Motor neuron (in vitro differentiated cells): ENCODE measurements at regions not wholly inside any gene's neighbourhood (a gene's known extent, or its start where the extent isn't known, plus 50 kb on each side); places are given as distances from the start of the nearest gene placed in this dataset.

Experiments used
- ATAC-seq, 8 experiments: fragments of 200-7000 bp; cut with Tn5 transposase; replicated peaks in 6 of 8; 2 replicates each; pipeline ENCODE4 v1.8.0; 2021; ENCODE audit warnings: mild to moderate bottlenecking in 8 of 8, moderate library complexity in 8 of 8
- H3K27ac ChIP-seq, 2 donors: fragments of 250-450 bp; sonication (Bioruptor Pico); 2 replicates each; pipeline ENCODE4 v1.9.0; 2021; ENCODE audit warnings: antibody characterized with exemption in 2 of 2, mild to moderate bottlenecking in 2 of 2, moderate library complexity in 1 of 2
- H3K4me1 ChIP-seq, 2 donors: fragments of 250-450 bp; sonication (Bioruptor Pico); replicated peaks in 1 of 2; 2 replicates each; pipeline ENCODE4 v1.6.1; 2021; ENCODE audit warnings: antibody characterized with exemption in 2 of 2, mild to moderate bottlenecking in 2 of 2, moderate library complexity in 1 of 2
- H3K4me3 ChIP-seq, 5 donors: fragments of 250-450 bp; sonication (Bioruptor Pico); 2 replicates each; pipeline ENCODE4 v1.9.0; 2021; ENCODE audit warnings: antibody characterized with exemption in 5 of 5, mild to moderate bottlenecking in 5 of 5, moderate library complexity in 4 of 5
- WGBS, 10 experiments: fragments of 450-650 bp; shearing (Covaris generic); methylation state at CpG; one replicate each; pipeline ENCODE4 v1.0.0; 2022; 5-methylcytosine and 5-hydroxymethylcytosine counted together
- in situ Hi-C, 9 experiments: fragments of 400-800 bp; cut with MboI; loops; one replicate each; pipeline ENCODE4 v1.15.0; 2021; ENCODE audit warnings: low sequenced_read_pairs in 9 of 9, low pct_unique_long_range_greater_than_20kb in 2 of 9; ENCODE audit not compliant: unreplicated experiment in 9 of 9

- no peak overlapping the region for H3K27ac ChIP-seq
- in situ Hi-C loops, result no loop called here
- 11 to 100% (median 91%) methylated on average over 1 to 4 of the region's 4 CpGs; no CpG with 5 or more reads in 2 of the 10 experiments for WGBS, 10 experiments
- H3K4me1 ChIP-seq, result peaks cover 0 to 9% of the 10 kb centered on the region in 2 donors
- ATAC-seq, result no peak
- H3K4me3 ChIP-seq, result no peak overlapping the region
Observed at GRCh38 chr4:71237641-71238040, 101.2 kb upstream of the SLC4A4 start.

DNA sequence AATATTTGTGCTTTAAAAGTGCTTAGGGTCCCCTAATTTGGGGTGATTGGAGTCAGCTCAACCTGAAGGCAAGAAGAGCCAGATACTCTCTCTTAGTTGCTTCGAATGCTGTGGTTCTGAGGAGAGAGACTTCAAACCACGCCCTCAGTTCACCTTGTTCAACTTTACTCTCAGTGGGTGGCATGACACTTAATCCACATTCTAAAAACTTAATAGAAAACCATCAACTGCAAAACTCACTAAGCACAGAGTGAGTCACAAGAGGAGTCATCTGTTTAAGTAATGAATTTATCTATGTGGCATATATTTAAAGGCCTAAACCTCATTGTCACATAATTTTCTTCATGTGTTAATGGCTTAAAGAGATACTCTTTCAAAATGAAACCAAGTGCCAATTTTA lies 99.5 kb upstream of the SLC4A4 start:
- Histone ChIP-seq H3K4me3 (no peak overlapping the region), H3K27ac (no peak overlapping the region), H3K4me1 (peaks cover 0 to 9% of the 10 kb centered on the region in 2 donors)
- 0 to 100% (median 77%) methylated on average over 1 to 2 of the region's 2 CpGs; no CpG with 5 or more reads in 2 of the 10 experiments for WGBS, 10 experiments
- no peak for ATAC-seq
- in situ Hi-C loops, result no loop called here

DNA sequence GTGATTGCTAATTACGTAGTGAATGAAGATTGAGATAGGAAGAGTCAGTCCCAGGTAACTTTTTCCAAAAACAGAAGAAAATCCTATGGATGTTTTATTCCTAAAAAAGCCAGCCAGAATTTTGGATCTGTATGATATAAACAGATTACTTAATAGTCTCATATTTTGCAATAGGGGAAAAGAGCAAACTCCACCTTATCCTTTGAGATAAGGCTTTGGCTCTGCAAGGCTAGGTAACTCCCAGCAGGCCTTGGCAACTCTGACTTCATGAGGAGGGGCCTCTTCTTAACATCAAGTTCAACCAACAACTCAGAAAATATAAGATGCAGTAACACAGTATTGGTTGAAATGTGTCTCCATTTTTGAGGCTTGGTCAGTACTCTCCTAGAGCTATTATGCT lies 98.7 kb upstream of the SLC4A4 start:
- in situ Hi-C loops, result no loop called here
- H3K4me3 ChIP-seq, result no peak overlapping the region
- no peak overlapping the region for H3K27ac ChIP-seq
- peaks cover 0 to 9% of the 10 kb centered on the region in 2 donors for H3K4me1 ChIP-seq
- ATAC-seq, result no peak
- 82 to 100% (median 88%) methylated on average over 1 of the region's 1 CpG; no CpG with 5 or more reads in 3 of the 10 experiments for WGBS, 10 experiments

GRCh38 chr4:71241501-71242288 lies 97.1 kb upstream of the SLC4A4 start:
- no peaks in the 10 kb centered on the region for H3K4me1 ChIP-seq
- ATAC-seq, result peak in 1 of 8 experiments; percentile 52
- H3K27ac ChIP-seq, result no peak overlapping the region
- WGBS, 10 experiments, result 33 to 100% (median 88%) methylated on average over 1 to 8 of the region's 8 CpGs
- H3K4me3 ChIP-seq, result no peak overlapping the region
- in situ Hi-C loops, result no loop called here

DNA sequence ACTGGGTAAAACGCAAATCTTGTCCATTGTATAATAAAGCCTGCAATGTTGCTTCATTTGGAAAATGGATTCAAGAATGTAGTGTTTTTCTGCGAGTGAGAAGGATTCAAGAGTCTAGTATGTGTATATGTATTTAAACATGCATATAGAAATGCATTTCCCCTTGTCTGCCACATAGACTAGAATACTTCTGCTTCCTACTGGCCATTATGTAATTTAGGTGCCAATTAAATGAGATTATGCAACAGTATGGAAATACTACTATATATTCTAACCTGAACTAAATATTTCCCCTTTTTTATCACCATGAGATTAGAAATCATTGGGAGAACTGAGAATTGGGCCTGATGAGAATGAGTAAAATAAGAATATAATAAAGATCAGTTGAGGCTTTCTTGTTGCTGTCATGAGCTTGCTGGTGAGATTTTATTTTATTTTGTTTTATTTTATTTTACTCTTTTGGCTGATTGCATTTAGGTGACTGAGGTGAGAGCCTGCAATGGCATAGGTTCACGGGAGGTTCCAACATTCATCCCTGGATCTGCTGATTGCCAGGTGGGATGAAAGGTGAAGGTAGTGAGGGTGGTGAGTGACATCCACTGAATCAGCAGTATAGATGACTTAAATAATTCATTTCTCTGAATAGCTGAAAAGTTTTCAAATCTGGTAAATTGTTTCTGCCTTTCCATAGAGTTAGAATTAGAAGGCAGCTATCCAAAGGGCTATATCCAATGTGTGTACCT lies 95.6 kb upstream of the SLC4A4 start:
- no peak overlapping the region for H3K4me3 ChIP-seq
- ATAC-seq, result no peak
- WGBS, 10 experiments, result 45 to 93% (median 89%) methylated on average over 2 to 3 of the region's 3 CpGs; no CpG with 5 or more reads in 1 of the 10 experiments
- H3K4me1 ChIP-seq, result no peaks in the 10 kb centered on the region
- H3K27ac ChIP-seq, result no peak overlapping the region
- in situ Hi-C loops, result no loop called here

- no peak for ATAC-seq
- Histone ChIP-seq H3K4me3 (no peak overlapping the region), H3K27ac (no peak overlapping the region), H3K4me1 (no peaks in the 10 kb centered on the region)
- WGBS, 10 experiments, result 20 to 100% (median 80%) methylated on average over 1 to 4 of the region's 5 CpGs; no CpG with 5 or more reads in 4 of the 10 experiments
- in situ Hi-C loops, result no loop called here
Observed at GRCh38 chr4:71247706-71248105, 91.1 kb upstream of the SLC4A4 start.

GRCh38 chr4:71251261-71251660 lies 87.6 kb upstream of the SLC4A4 start:
- in situ Hi-C loops, result loop anchor here in 1 of 9 experiments (25.0 kb wide), 1 partner anchor 436 kb away; no protein-coding TSS in a partner anchor
- Histone ChIP-seq H3K4me3 (no peak overlapping the region), H3K27ac (no peak overlapping the region), H3K4me1 (peaks cover 4 to 5% of the 10 kb centered on the region in 2 donors)
- no peak for ATAC-seq
- 0 to 100% (median 52%) methylated on average over 1 to 2 of the region's 2 CpGs; no CpG with 5 or more reads in 2 of the 10 experiments for WGBS, 10 experiments

- ATAC-seq, result peak in 3 of 8 experiments; percentile 26 to 70 (median 27)
- WGBS, 10 experiments, result 0 to 80% (median 54%) methylated on average over 1 of the region's 1 CpG; no CpG with 5 or more reads in 6 of the 10 experiments
- Histone ChIP-seq H3K4me3 (no peak overlapping the region), H3K4me1 (peaks cover 11 to 13% of the 10 kb centered on the region in 2 donors), H3K27ac (no peak overlapping the region)
- in situ Hi-C loops, result loop anchor here in 1 of 9 experiments (25.0 kb wide), 1 partner anchor 434 kb away; no protein-coding TSS in a partner anchor
Observed at GRCh38 chr4:71253545-71253944, 85.3 kb upstream of the SLC4A4 start.

GRCh38 chr4:71254451-71255012 lies 84.3 kb upstream of the SLC4A4 start:
- Histone ChIP-seq H3K4me3 (no peak overlapping the region), H3K27ac (no peak overlapping the region), H3K4me1 (peaks cover 11 to 13% of the 10 kb centered on the region in 2 donors)
- WGBS, 10 experiments, result 33 to 100% (median 90%) methylated on average over 1 to 2 of the region's 2 CpGs
- in situ Hi-C loops, result loop anchor here in 1 of 9 experiments (25.0 kb wide), 1 partner anchor 433 kb away; no protein-coding TSS in a partner anchor
- no peak for ATAC-seq

- ATAC-seq, result peak in 1 of 8 experiments; percentile 22
- peaks cover 13 to 14% of the 10 kb centered on the region in 2 donors for H3K4me1 ChIP-seq
- H3K4me3 ChIP-seq, result no peak overlapping the region
- no peak overlapping the region for H3K27ac ChIP-seq
- WGBS, 10 experiments, result 20 to 83% (median 65%) methylated on average over 1 of the region's 1 CpG; no CpG with 5 or more reads in 2 of the 10 experiments
- in situ Hi-C loops, result loop anchor here in 1 of 9 experiments (25.0 kb wide), 1 partner anchor 431 kb away; no protein-coding TSS in a partner anchor
Observed at GRCh38 chr4:71255976-71256375, 82.8 kb upstream of the SLC4A4 start.

DNA sequence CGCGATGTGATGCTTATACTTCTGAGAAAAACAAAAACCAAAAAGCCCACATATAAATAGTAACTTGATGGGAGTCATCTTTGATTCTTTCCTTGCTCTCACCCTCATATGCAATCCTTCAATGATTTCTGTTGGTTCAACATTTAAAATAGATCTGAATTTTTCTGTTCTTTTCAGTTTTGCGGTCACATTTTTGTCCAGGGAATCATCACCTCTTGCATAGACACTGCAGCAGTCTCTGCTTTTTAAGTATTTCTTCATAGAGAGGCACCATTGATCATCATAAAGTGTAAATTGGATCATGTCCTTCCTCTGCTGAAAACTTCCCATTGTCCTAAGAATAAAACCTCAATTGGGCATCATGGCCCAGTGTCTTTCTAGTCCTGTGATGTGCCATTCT lies 81.1 kb upstream of the SLC4A4 start:
- in situ Hi-C loops, result loop anchor here in 1 of 9 experiments (25.0 kb wide), 1 partner anchor 430 kb away; no protein-coding TSS in a partner anchor
- WGBS, 10 experiments, result 40 to 100% (median 63%) methylated on average over 1 to 3 of the region's 3 CpGs; no CpG with 5 or more reads in 2 of the 10 experiments
- Histone ChIP-seq H3K4me1 (peaks cover 13 to 16% of the 10 kb centered on the region in 2 donors), H3K4me3 (no peak overlapping the region), H3K27ac (no peak overlapping the region)
- no peak for ATAC-seq

DNA sequence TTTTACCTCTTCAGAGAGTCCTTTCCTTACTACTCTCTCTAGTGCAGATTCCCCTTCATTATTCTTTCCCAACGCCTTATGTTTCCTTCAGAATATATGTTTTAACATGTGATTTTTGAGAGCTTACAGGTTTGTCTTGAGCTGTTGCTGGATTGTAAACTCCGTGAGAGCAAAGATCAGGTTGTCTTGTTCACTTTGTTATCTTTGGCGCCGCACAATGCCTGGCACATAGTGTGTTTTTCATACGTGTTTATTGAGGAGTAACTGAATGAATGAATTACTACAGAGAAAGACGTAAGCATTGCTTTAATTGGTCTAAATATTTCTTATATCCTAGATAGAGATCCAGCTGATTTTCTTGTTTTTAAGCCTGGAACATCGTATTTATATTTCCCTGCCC lies 80.5 kb upstream of the SLC4A4 start:
- 70 to 100% (median 83%) methylated on average over 2 to 7 of the region's 7 CpGs for WGBS, 10 experiments
- Histone ChIP-seq H3K4me1 (peaks cover 13 to 16% of the 10 kb centered on the region in 2 donors), H3K27ac (no peak overlapping the region), H3K4me3 (no peak overlapping the region)
- no peak for ATAC-seq
- in situ Hi-C loops, result loop anchor here in 1 of 9 experiments (25.0 kb wide), 1 partner anchor 429 kb away; no protein-coding TSS in a partner anchor
